Chondrocyte (in vitro differentiated cells): ENCODE measurements at regions not wholly inside any gene's neighbourhood (a gene's known extent, or its start where the extent isn't known, plus 50 kb on each side); places are given as distances from the start of the nearest gene placed in this dataset.
"Not testable (repeated sequence)": the region's sequence is repeated elsewhere in the genome, so short reads cannot be mapped to it uniquely, and the experiment has no call there.

Experiments used
- DNase-seq: peaks from one replicate; pipeline ENCODE4 v3.0.0; 2021; ENCODE audit warnings: mixed read lengths, low spot score
- H3K27ac Mint-ChIP-seq: one replicate; pipeline ENCODE4 v1.8.0; 2021; ENCODE audit warnings: mild to moderate bottlenecking, moderate library complexity, mixed read lengths; ENCODE audit not compliant: unreplicated experiment
- H3K27me3 Mint-ChIP-seq: 2 replicates; pipeline ENCODE4 v1.8.0; 2021; ENCODE audit warnings: low read depth, mixed read lengths
- H3K36me3 Mint-ChIP-seq: 2 replicates; pipeline ENCODE4 v1.8.0; 2021; ENCODE audit warnings: low read depth, mixed read lengths
- H3K4me1 Mint-ChIP-seq: 2 replicates; pipeline ENCODE4 v1.8.0; 2021; ENCODE audit warnings: low read depth, mild to moderate bottlenecking, mixed read lengths
- H3K4me3 Mint-ChIP-seq: one replicate; pipeline ENCODE4 v1.8.0; 2021; ENCODE audit warnings: mild to moderate bottlenecking, moderate library complexity, mixed read lengths; ENCODE audit not compliant: unreplicated experiment
- H3K9me3 Mint-ChIP-seq: 2 replicates; pipeline ENCODE4 v1.8.0; 2021; ENCODE audit warnings: low read depth, mixed read lengths
- TF ChIP-seq, protein P1 (sequence below): fragments of 200-600 bp; sonication (generic); IDR thresholded peaks from 2 replicates; pipeline ENCODE4 v1.5.0; 2021; ENCODE audit warnings: antibody characterized with exemption, mild to moderate bottlenecking, moderate library complexity

- DNase-seq: no peak
- Mint-ChIP-seq H3K4me3 (no peak overlapping the region), H3K27ac (no peak overlapping the region), H3K27me3 (peaks cover 5% of the 10 kb centered on the region), H3K9me3 (no peaks in the 10 kb centered on the region), H3K4me1 (no peaks in the 10 kb centered on the region), H3K36me3 (no peaks in the 10 kb centered on the region)
- TF ChIP-seq, protein P1, sequence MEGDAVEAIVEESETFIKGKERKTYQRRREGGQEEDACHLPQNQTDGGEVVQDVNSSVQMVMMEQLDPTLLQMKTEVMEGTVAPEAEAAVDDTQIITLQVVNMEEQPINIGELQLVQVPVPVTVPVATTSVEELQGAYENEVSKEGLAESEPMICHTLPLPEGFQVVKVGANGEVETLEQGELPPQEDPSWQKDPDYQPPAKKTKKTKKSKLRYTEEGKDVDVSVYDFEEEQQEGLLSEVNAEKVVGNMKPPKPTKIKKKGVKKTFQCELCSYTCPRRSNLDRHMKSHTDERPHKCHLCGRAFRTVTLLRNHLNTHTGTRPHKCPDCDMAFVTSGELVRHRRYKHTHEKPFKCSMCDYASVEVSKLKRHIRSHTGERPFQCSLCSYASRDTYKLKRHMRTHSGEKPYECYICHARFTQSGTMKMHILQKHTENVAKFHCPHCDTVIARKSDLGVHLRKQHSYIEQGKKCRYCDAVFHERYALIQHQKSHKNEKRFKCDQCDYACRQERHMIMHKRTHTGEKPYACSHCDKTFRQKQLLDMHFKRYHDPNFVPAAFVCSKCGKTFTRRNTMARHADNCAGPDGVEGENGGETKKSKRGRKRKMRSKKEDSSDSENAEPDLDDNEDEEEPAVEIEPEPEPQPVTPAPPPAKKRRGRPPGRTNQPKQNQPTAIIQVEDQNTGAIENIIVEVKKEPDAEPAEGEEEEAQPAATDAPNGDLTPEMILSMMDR: no peak
Observed at GRCh38 chr11:80943226-80943625, 1502.4 kb upstream of the TENM4 start.

DNA sequence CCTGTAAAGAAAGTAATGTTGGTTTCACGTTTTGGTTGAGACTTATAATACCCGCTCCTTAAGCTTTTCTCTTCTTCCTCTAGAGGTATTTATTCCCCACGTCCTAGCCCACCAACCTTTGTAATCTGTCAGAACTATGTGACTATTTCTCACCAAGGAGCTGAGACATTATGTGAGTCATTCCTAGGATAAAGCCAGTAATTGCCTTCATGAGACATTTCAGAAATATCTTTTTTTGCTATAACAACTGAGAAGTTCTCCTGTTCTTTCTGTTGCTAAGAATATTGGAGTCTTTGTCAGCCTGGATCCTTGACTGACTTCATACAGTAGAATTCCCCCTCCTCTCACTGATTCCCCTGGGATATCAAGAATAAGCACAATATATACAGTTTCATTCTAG lies 1497.0 kb upstream of the TENM4 start:
- no peaks in the 10 kb centered on the region for H3K4me1 Mint-ChIP-seq
- H3K36me3 Mint-ChIP-seq: no peaks in the 10 kb centered on the region
- no peaks in the 10 kb centered on the region for H3K27me3 Mint-ChIP-seq
- DNase-seq: no peak
- TF ChIP-seq, protein P1: no peak
- H3K9me3 Mint-ChIP-seq: no peaks in the 10 kb centered on the region
- H3K27ac Mint-ChIP-seq: no peak overlapping the region
- H3K4me3 Mint-ChIP-seq: no peak overlapping the region

GRCh38 chr11:80930038-80930437 lies 1489.2 kb upstream of the TENM4 start:
- Mint-ChIP-seq H3K27ac (no peak overlapping the region), H3K9me3 (peaks cover 3% of the 10 kb centered on the region), H3K36me3 (no peaks in the 10 kb centered on the region), H3K27me3 (peaks cover 3% of the 10 kb centered on the region), H3K4me3 (no peak overlapping the region), H3K4me1 (no peaks in the 10 kb centered on the region)
- no peak for DNase-seq
- TF ChIP-seq, protein P1: no peak

DNA sequence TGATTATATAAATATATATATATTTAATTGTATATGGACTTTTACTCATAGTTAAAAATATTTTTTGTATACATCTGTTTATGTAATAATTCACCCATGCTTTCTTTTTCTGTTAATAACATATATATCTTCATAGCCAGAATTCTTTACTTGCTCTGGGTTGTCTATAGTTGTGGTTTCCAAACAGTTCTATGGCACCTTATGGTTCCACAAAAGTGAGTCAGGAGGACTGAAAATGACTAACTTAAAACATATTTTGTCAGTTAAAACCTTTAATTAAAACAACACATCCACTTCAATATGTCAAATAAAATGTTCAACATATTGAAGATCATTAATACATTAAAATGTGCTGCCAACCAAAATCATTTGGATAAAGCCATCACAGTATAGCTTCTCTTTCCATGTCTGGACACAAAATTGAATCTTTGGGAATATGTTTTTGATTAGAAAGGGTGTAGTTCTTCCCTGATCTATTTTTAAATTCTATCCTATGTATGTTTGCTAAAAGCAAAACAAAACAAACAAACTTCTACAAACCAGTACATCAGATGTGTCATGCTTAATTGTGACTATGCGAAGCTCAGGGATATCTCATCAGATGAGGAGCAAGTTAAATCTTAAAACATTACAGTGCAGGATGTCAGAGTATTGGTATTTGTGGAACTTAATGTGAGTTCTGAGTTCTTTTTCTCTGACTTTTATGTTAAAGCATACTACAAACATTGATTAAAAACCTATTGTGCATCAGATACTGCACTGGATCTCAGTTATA lies 1488.4 kb upstream of the TENM4 start:
- Mint-ChIP-seq H3K4me1 (no peaks in the 10 kb centered on the region), H3K36me3 (no peaks in the 10 kb centered on the region), H3K27me3 (peaks cover 6% of the 10 kb centered on the region), H3K27ac (no peak overlapping the region), H3K9me3 (peaks cover 3% of the 10 kb centered on the region), H3K4me3 (no peak overlapping the region)
- no peak for DNase-seq
- TF ChIP-seq, protein P1: no peak

DNA sequence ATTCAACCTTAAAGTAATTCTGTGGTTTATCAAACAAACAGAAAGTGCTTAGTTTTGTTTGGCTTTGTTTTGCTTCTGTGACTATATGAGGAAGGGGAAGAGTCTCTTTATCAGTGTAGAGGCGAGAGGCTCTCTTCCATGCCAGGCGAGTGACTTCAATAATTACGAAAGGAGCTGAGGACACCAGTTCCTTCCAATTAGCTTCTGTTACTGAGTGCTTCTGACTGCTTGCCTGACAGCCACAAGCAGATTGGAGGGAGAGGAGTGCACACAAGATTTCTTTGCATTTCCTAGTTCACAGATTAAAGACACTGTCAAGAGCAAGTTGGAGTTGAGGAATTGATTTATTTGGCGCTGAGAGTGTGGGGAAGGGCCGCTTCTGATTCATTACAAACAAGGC lies 1484.5 kb upstream of the TENM4 start:
- H3K36me3 Mint-ChIP-seq: no peaks in the 10 kb centered on the region
- H3K4me3 Mint-ChIP-seq: no peak overlapping the region
- H3K9me3 Mint-ChIP-seq: no peaks in the 10 kb centered on the region
- TF ChIP-seq, protein P1: no peak
- peaks cover 8% of the 10 kb centered on the region for H3K27me3 Mint-ChIP-seq
- no peak overlapping the region for H3K27ac Mint-ChIP-seq
- no peaks in the 10 kb centered on the region for H3K4me1 Mint-ChIP-seq
- no peak for DNase-seq

GRCh38 chr11:80921310-80921709 lies 1480.5 kb upstream of the TENM4 start:
- H3K27me3 Mint-ChIP-seq, H3K4me1 Mint-ChIP-seq, H3K27ac Mint-ChIP-seq, DNase-seq, H3K9me3 Mint-ChIP-seq, H3K4me3 Mint-ChIP-seq, H3K36me3 Mint-ChIP-seq: not testable (repeated sequence)
